Hepatocyte (in vitro differentiated cells): ENCODE measurements at regions not wholly inside any gene's neighbourhood (a gene's known extent, or its start where the extent isn't known, plus 50 kb on each side); places are given as distances from the start of the nearest gene placed in this dataset.

Source experiments
- DNase-seq: peaks from one replicate; pipeline ENCODE4 v3.0.0-alpha.2; 2016; ENCODE audit warnings: low spot score
- H2AFZ ChIP-seq: fragments of 200-600 bp; sonication (generic); 2 replicates; pipeline ENCODE4 v1.6.0; 2016; ENCODE audit warnings: antibody characterized with exemption, mild to moderate bottlenecking
- H3K27ac ChIP-seq: fragments of 200-600 bp; sonication (generic); 2 replicates; pipeline ENCODE4 v1.5.1; 2016; ENCODE audit warnings: mild to moderate bottlenecking
- H3K27me3 ChIP-seq: fragments of 200-600 bp; sonication (generic); 2 replicates; pipeline ENCODE4 v1.6.1; 2016
- H3K36me3 ChIP-seq: fragments of 200-600 bp; sonication (generic); replicated peaks from 2 replicates; pipeline ENCODE4 v1.5.1; 2016; ENCODE audit warnings: low read depth; ENCODE audit not compliant: insufficient read depth
- H3K4me1 ChIP-seq: fragments of 200-600 bp; sonication (generic); 2 replicates; pipeline ENCODE4 v1.5.1; 2016; ENCODE audit warnings: mild to moderate bottlenecking, moderate library complexity; ENCODE audit not compliant: insufficient read depth
- H3K4me2 ChIP-seq: fragments of 200-600 bp; sonication (generic); 2 replicates; pipeline ENCODE4 v1.6.0; 2016
- H3K4me3 ChIP-seq: fragments of 200-600 bp; sonication (generic); 2 replicates; pipeline ENCODE4 v1.5.1; 2016; ENCODE audit warnings: mild to moderate bottlenecking
- H3K79me2 ChIP-seq: fragments of 200-600 bp; sonication (generic); 2 replicates; pipeline ENCODE4 v1.6.0; 2017; ENCODE audit warnings: mild to moderate bottlenecking
- H3K9me2 ChIP-seq: fragments of 200-600 bp; sonication (generic); replicated peaks from 2 replicates; pipeline ENCODE4 v1.6.0; 2017; ENCODE audit warnings: mild to moderate bottlenecking; ENCODE audit not compliant: insufficient read depth
- H3K9me3 ChIP-seq: fragments of 200-600 bp; sonication (generic); 2 replicates; pipeline ENCODE4 v1.5.1; 2016; ENCODE audit warnings: low read depth, mild to moderate bottlenecking
- H4K20me1 ChIP-seq: fragments of 200-600 bp; sonication (generic); 2 replicates; pipeline ENCODE4 v1.6.0; 2016; ENCODE audit warnings: mild to moderate bottlenecking; ENCODE audit not compliant: insufficient read depth, poor library complexity, severe bottlenecking
- CTCF ChIP-seq: fragments of 200-600 bp; sonication (generic); IDR thresholded peaks from 2 replicates; pipeline ENCODE4 v1.5.1; 2016; ENCODE audit warnings: antibody characterized with exemption, mild to moderate bottlenecking; ENCODE audit not compliant: poor library complexity
- EZH2 ChIP-seq: fragments of 200-600 bp; sonication (generic); IDR thresholded peaks from 2 replicates; pipeline ENCODE4 v1.6.1; 2016; ENCODE audit warnings: antibody characterized with exemption, mild to moderate bottlenecking, borderline replicate concordance
- EZH2phosphoT487 ChIP-seq: fragments of 200-600 bp; sonication (generic); IDR thresholded peaks from one replicate; pipeline ENCODE4 v1.6.1; 2018; ENCODE audit warnings: antibody characterized with exemption, mild to moderate bottlenecking, low read depth, moderate library complexity; ENCODE audit not compliant: unreplicated experiment, severe bottlenecking
- WGBS: methylation state at CpG from one replicate; pipeline ENCODE4 v1.1.6; 2016; ENCODE audit warnings: low lambda C conversion rate; ENCODE audit errors: missing lambda C conversion rate; 5-methylcytosine and 5-hydroxymethylcytosine counted together

- Histone ChIP-seq H3K4me3 (no peak overlapping the region), H3K9me2 (no peaks in the 10 kb centered on the region)
Measured at GRCh38 chr3:55203546-55203945, 275.7 kb upstream of the LRTM1 start.

GRCh38 chr3:55203006-55203405 is 275.1 kb upstream of the LRTM1 start:
- 58% methylated on average over 4 of the region's 4 CpGs for WGBS
- TF ChIP-seq CTCF = no peak
- no peak for TF ChIP-seq EZH2phosphoT487
- no peak for TF ChIP-seq EZH2
- Histone ChIP-seq H4K20me1 (no peaks in the 10 kb centered on the region), H3K27ac (no peak overlapping the region), H3K9me2 (no peaks in the 10 kb centered on the region), H3K4me2 (no peak overlapping the region), H3K4me3 (no peak overlapping the region), H2AFZ (no peak overlapping the region), H3K4me1 (peaks cover 8% of the 10 kb centered on the region), H3K36me3 (no peaks in the 10 kb centered on the region), H3K79me2 (no peaks in the 10 kb centered on the region), H3K27me3 (no peaks in the 10 kb centered on the region), H3K9me3 (no peaks in the 10 kb centered on the region)
- no peak for DNase-seq

More at GRCh38 chr3:55203546-55203945, 275.7 kb upstream of the LRTM1 start:
- Histone ChIP-seq H4K20me1 (no peaks in the 10 kb centered on the region), H3K4me2 (no peak overlapping the region), H3K79me2 (no peaks in the 10 kb centered on the region), H3K27ac (no peak overlapping the region), H2AFZ (no peak overlapping the region), H3K9me3 (no peaks in the 10 kb centered on the region), H3K27me3 (no peaks in the 10 kb centered on the region), H3K4me1 (peaks cover 8% of the 10 kb centered on the region), H3K36me3 (no peaks in the 10 kb centered on the region)
- DNase-seq = no peak
- WGBS = 57% methylated on average over 4 of the region's 4 CpGs
- TF ChIP-seq CTCF = no peak
- no peak for TF ChIP-seq EZH2
- no peak for TF ChIP-seq EZH2phosphoT487

- WGBS = 55% methylated on average over 2 of the region's 2 CpGs
- Histone ChIP-seq H3K4me1 (peaks cover 8% of the 10 kb centered on the region), H3K79me2 (no peaks in the 10 kb centered on the region), H3K9me3 (no peaks in the 10 kb centered on the region), H4K20me1 (no peaks in the 10 kb centered on the region), H3K4me3 (no peak overlapping the region), H3K27me3 (no peaks in the 10 kb centered on the region), H3K36me3 (no peaks in the 10 kb centered on the region), H3K4me2 (no peak overlapping the region), H3K27ac (no peak overlapping the region), H3K9me2 (no peaks in the 10 kb centered on the region), H2AFZ (no peak overlapping the region)
- TF ChIP-seq EZH2 (no peak), EZH2phosphoT487 (no peak), CTCF (no peak)
- no peak for DNase-seq
Measured at GRCh38 chr3:55202326-55202725, 274.5 kb upstream of the LRTM1 start.

- no peaks in the 10 kb centered on the region for H3K9me2 ChIP-seq
- no peaks in the 10 kb centered on the region for H4K20me1 ChIP-seq
- H3K9me3 ChIP-seq = no peaks in the 10 kb centered on the region
- WGBS = 80% methylated on average over 7 of the region's 7 CpGs
- H3K27ac ChIP-seq = no peak overlapping the region
- no peaks in the 10 kb centered on the region for H3K36me3 ChIP-seq
- no peak for DNase-seq
- no peak overlapping the region for H3K4me3 ChIP-seq
- no peak for TF ChIP-seq EZH2
- no peak for TF ChIP-seq EZH2phosphoT487
- TF ChIP-seq CTCF = no peak
- no peaks in the 10 kb centered on the region for H3K79me2 ChIP-seq
- no peak overlapping the region for H2AFZ ChIP-seq
- H3K4me1 ChIP-seq = peaks cover 8% of the 10 kb centered on the region
- H3K4me2 ChIP-seq = no peak overlapping the region
- H3K27me3 ChIP-seq = no peaks in the 10 kb centered on the region
Measured at GRCh38 chr3:55201779-55202178, 273.9 kb upstream of the LRTM1 start.
